ENCODE measurements at regions not wholly inside any gene's neighbourhood (a gene's known extent, or its start where the extent isn't known, plus 50 kb on each side); places are given as distances from the start of the nearest gene placed in this dataset.

- Mint-ChIP-seq H3K27me3 (ENCODE audit: insufficient read depth, unreplicated experiment) (no peaks in the 10 kb centered on the region), H3K27ac (ENCODE audit: low read depth, unreplicated experiment) (no peak overlapping the region), H3K9me3 (ENCODE audit: unreplicated experiment) (no peaks in the 10 kb centered on the region), H3K36me3 (ENCODE audit: insufficient read depth, unreplicated experiment) (peaks cover 4% of the 10 kb centered on the region), H3K4me3 (ENCODE audit: unreplicated experiment) (no peak overlapping the region), H3K4me1 (ENCODE audit: insufficient read depth, unreplicated experiment) (peaks cover 12% of the 10 kb centered on the region)
- DNase-seq (ENCODE audit: unreplicated experiment), result no peak
- ChIA-PET POLR2A (no interaction called here), CTCF (interaction anchor here (0.6 to 1.1 kb wide), 2 partner anchors 63 to 156 kb away, joined by 3 to 5 read pairs; no protein-coding TSS in a partner anchor)
- TF ChIP-seq CTCF (IDR thresholded peaks at IDR 0.05; ENCODE audit: unreplicated experiment), result no peak
- intact Hi-C loops (cut with micrococcal nuclease), result no loop called here
- no TSS peak for BruUV-seq (replicated peaks)
These were observed 152.9 kb downstream of the C9orf50 start for GRCh38 chr9:129467739-129468666.

- ChIA-PET CTCF (interaction anchor here (0.6 to 1.1 kb wide), 2 partner anchors 64 to 157 kb away, joined by 3 to 5 read pairs; no protein-coding TSS in a partner anchor), POLR2A (no interaction called here)
- intact Hi-C loops (cut with micrococcal nuclease), result no loop called here
- H3K27ac Mint-ChIP-seq (ENCODE audit: low read depth, unreplicated experiment), result no peak overlapping the region
- no TSS peak for BruUV-seq (replicated peaks)
- no peak overlapping the region for H3K4me3 Mint-ChIP-seq (ENCODE audit: unreplicated experiment)
- peaks cover 12% of the 10 kb centered on the region for H3K4me1 Mint-ChIP-seq (ENCODE audit: insufficient read depth, unreplicated experiment)
- H3K36me3 Mint-ChIP-seq (ENCODE audit: insufficient read depth, unreplicated experiment), result peaks cover 4% of the 10 kb centered on the region
- DNase-seq (ENCODE audit: unreplicated experiment), result no peak
- TF ChIP-seq CTCF (IDR thresholded peaks at IDR 0.05; ENCODE audit: unreplicated experiment), result no peak
- H3K9me3 Mint-ChIP-seq (ENCODE audit: unreplicated experiment), result no peaks in the 10 kb centered on the region
- no peaks in the 10 kb centered on the region for H3K27me3 Mint-ChIP-seq (ENCODE audit: insufficient read depth, unreplicated experiment)
These were observed 153.8 kb downstream of the C9orf50 start for GRCh38 chr9:129467004-129467588.

GRCh38 chr9:129465834-129466535, 154.9 kb downstream of the C9orf50 start:
- no TSS peak for BruUV-seq (replicated peaks)
- Mint-ChIP-seq H3K9me3 (ENCODE audit: unreplicated experiment) (no peaks in the 10 kb centered on the region), H3K27me3 (ENCODE audit: insufficient read depth, unreplicated experiment) (no peaks in the 10 kb centered on the region), H3K4me1 (ENCODE audit: insufficient read depth, unreplicated experiment) (peaks cover 12% of the 10 kb centered on the region), H3K36me3 (ENCODE audit: insufficient read depth, unreplicated experiment) (peaks cover 4% of the 10 kb centered on the region), H3K27ac (ENCODE audit: low read depth, unreplicated experiment) (no peak overlapping the region), H3K4me3 (ENCODE audit: unreplicated experiment) (no peak overlapping the region)
- intact Hi-C loops (cut with micrococcal nuclease), result no loop called here
- DNase-seq (ENCODE audit: unreplicated experiment), result no peak
- ChIA-PET CTCF (interaction anchor here (1.5 kb wide), 1 partner anchor 158 kb away, joined by 4 read pairs; no protein-coding TSS in a partner anchor), POLR2A (interaction anchor here (0.6 to 3.0 kb wide), 2 partner anchors 17 to 299 kb away, joined by 3 to 18 read pairs; no protein-coding TSS in a partner anchor)
- TF ChIP-seq CTCF (IDR thresholded peaks at IDR 0.05; ENCODE audit: unreplicated experiment), result no peak

All from MCF 10A (cell line).